MCF 10A (cell line): ENCODE measurements at regions not wholly inside any gene's neighbourhood (a gene's known extent, or its start where the extent isn't known, plus 50 kb on each side); places are given as distances from the start of the nearest gene placed in this dataset.

ENCODE experiments used
- BruUV-seq: library from RNA; stranded (reverse); fragments of 400-500 nt; replicated peaks from 2 replicates; lab custom pipeline; 2021; lab: Mats Ljungman, UMichigan
- CTCF ChIA-PET: fragments of 300-600 bp; sonication (Branson Sonifier 250); formaldehyde crosslinking; extraction: SDS; loops from one replicate; lab custom pipeline; 2021; ENCODE audit warnings: antibody characterized with exemption, inconsistent platforms; lab: Yijun Ruan, JAX
- POLR2A ChIA-PET: fragments of 300-600, 350-650 bp; sonication (Branson Sonifier 250); formaldehyde crosslinking; extraction: SDS; loops from one replicate; lab custom pipeline; 2020; ENCODE audit warnings: antibody characterized with exemption, inconsistent platforms; lab: Yijun Ruan, JAX
- DNase-seq: peaks from one replicate; pipeline ENCODE4 v3.0.0-alpha.2; 2018; ENCODE audit not compliant: unreplicated experiment
- H3K27ac Mint-ChIP-seq: one replicate; pipeline ENCODE4 v1.8.0; 2022; ENCODE audit warnings: mild to moderate bottlenecking, low read depth, mixed read lengths; ENCODE audit not compliant: unreplicated experiment
- H3K27me3 Mint-ChIP-seq: one replicate; pipeline ENCODE4 v1.8.0; 2022; ENCODE audit warnings: mixed read lengths; ENCODE audit not compliant: insufficient read depth, unreplicated experiment
- H3K36me3 Mint-ChIP-seq: one replicate; pipeline ENCODE4 v1.8.0; 2022; ENCODE audit warnings: mild to moderate bottlenecking, moderate library complexity, mixed read lengths; ENCODE audit not compliant: insufficient read depth, unreplicated experiment
- H3K4me1 Mint-ChIP-seq: one replicate; pipeline ENCODE4 v1.8.0; 2022; ENCODE audit warnings: mixed read lengths; ENCODE audit not compliant: insufficient read depth, unreplicated experiment
- H3K4me3 Mint-ChIP-seq: one replicate; pipeline ENCODE4 v1.8.0; 2022; ENCODE audit warnings: mild to moderate bottlenecking, moderate library complexity, mixed read lengths; ENCODE audit not compliant: unreplicated experiment
- H3K9me3 Mint-ChIP-seq: one replicate; pipeline ENCODE4 v1.8.0; 2022; ENCODE audit warnings: mixed read lengths; ENCODE audit not compliant: unreplicated experiment
- intact Hi-C: fragments of 100-400 bp; cut with micrococcal nuclease; formaldehyde crosslinking; loops from 2 replicates; pipeline ENCODE4 v1.14.1; 2022
- TF ChIP-seq, protein P1 (sequence below): fragments of 200-600 bp; IDR thresholded peaks from one replicate; pipeline ENCODE4 v1.8.0; 2022; ENCODE audit warnings: antibody characterized with exemption, mild to moderate bottlenecking; ENCODE audit not compliant: unreplicated experiment

DNA sequence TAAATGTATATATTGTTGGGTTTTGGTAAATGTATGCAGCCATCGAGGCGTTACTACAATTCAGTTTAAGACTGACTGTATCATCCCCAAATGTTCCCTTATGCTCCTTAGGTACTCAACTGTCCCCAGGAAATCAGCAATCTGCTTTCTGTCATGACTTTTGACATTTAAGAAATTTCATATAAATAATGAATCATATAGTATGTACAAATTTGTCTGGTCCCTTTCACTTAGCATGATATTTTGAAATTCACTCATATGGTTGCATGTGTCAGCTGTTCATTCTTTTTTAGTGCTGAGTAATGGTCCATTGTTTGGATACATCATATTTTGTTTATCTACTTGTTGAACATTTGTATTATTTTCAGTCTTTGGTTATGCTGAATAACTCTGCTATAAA, 218.8 kb downstream of the C4orf33 start:
- H3K27me3 Mint-ChIP-seq, result no peaks in the 10 kb centered on the region
- CTCF ChIA-PET, result interaction anchor here (0.6 kb wide), 2 partner anchors 10 to 14 kb away, joined by 3 read pairs; no protein-coding TSS in a partner anchor

DNA sequence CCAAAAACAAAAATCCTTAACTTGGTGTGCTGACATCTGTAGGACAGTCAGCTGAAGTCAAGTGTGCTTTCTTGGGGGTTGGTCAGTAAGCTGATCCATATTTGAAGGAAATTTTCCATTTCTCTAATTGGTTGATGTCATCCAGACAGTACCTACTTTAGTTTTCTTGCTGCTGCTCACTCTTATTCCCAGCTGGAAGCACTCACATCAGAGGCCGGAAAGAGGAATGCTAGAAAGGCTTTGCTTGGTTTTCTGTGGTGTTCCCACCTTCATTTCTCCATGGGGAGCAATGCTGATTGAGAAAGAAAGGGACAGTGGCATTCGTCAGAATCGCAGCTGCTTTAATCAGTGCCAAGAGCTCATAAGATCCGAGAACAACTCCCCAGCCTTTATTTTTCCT, 227.0 kb downstream of the C4orf33 start:
- DNase-seq, result no peak
- Mint-ChIP-seq H3K9me3 (no peaks in the 10 kb centered on the region), H3K4me3 (no peak overlapping the region), H3K27me3 (no peaks in the 10 kb centered on the region), H3K4me1 (no peaks in the 10 kb centered on the region), H3K27ac (no peak overlapping the region), H3K36me3 (no peaks in the 10 kb centered on the region)
- TF ChIP-seq, protein P1, sequence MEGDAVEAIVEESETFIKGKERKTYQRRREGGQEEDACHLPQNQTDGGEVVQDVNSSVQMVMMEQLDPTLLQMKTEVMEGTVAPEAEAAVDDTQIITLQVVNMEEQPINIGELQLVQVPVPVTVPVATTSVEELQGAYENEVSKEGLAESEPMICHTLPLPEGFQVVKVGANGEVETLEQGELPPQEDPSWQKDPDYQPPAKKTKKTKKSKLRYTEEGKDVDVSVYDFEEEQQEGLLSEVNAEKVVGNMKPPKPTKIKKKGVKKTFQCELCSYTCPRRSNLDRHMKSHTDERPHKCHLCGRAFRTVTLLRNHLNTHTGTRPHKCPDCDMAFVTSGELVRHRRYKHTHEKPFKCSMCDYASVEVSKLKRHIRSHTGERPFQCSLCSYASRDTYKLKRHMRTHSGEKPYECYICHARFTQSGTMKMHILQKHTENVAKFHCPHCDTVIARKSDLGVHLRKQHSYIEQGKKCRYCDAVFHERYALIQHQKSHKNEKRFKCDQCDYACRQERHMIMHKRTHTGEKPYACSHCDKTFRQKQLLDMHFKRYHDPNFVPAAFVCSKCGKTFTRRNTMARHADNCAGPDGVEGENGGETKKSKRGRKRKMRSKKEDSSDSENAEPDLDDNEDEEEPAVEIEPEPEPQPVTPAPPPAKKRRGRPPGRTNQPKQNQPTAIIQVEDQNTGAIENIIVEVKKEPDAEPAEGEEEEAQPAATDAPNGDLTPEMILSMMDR, result no peak
- POLR2A ChIA-PET, result no interaction called here
- intact Hi-C loops, result no loop called here
- no TSS peak for BruUV-seq
- CTCF ChIA-PET, result interaction anchor here (0.6 to 0.9 kb wide), 3 partner anchors 16 to 364 kb away, joined by 3 to 4 read pairs (median 3); no protein-coding TSS in a partner anchor

More for the DNA sequence above, 218.8 kb downstream of the C4orf33 start:
- no peaks in the 10 kb centered on the region for H3K9me3 Mint-ChIP-seq
- BruUV-seq, result no TSS peak
- TF ChIP-seq, protein P1, result no peak
- H3K4me1 Mint-ChIP-seq, result no peaks in the 10 kb centered on the region
- POLR2A ChIA-PET, result no interaction called here
- no peak overlapping the region for H3K27ac Mint-ChIP-seq
- no peaks in the 10 kb centered on the region for H3K36me3 Mint-ChIP-seq
- no peak overlapping the region for H3K4me3 Mint-ChIP-seq
- DNase-seq, result no peak
- intact Hi-C loops, result no loop called here

DNA sequence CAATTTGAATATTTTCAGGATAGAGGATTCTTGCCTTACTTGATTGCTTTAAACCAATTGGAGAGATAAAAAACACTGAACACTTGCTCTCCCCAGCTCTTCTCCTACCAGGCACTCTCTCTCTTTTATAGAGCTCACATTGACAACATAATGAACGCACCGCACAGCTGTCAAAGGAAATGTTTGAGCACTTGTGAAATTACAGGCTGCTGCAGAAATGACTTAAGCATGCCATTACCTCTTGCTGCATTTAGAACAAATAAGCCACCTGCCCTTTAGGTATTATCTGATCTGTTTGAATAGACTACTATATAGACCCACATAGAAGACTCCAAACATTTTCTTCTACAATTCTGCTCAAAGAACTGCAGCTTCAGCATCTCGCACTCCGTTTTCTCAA, 227.7 kb downstream of the C4orf33 start:
- intact Hi-C loops, result no loop called here
- Mint-ChIP-seq H3K4me1 (no peaks in the 10 kb centered on the region), H3K36me3 (no peaks in the 10 kb centered on the region), H3K27ac (no peak overlapping the region), H3K9me3 (no peaks in the 10 kb centered on the region), H3K27me3 (no peaks in the 10 kb centered on the region), H3K4me3 (no peak overlapping the region)
- CTCF ChIA-PET, result interaction anchor here (0.9 to 1.0 kb wide), 2 partner anchors 16 to 318 kb away, joined by 3 to 4 read pairs; no protein-coding TSS in a partner anchor
- POLR2A ChIA-PET, result no interaction called here
- no TSS peak for BruUV-seq
- TF ChIP-seq, protein P1, result no peak
- DNase-seq, result no peak

DNA sequence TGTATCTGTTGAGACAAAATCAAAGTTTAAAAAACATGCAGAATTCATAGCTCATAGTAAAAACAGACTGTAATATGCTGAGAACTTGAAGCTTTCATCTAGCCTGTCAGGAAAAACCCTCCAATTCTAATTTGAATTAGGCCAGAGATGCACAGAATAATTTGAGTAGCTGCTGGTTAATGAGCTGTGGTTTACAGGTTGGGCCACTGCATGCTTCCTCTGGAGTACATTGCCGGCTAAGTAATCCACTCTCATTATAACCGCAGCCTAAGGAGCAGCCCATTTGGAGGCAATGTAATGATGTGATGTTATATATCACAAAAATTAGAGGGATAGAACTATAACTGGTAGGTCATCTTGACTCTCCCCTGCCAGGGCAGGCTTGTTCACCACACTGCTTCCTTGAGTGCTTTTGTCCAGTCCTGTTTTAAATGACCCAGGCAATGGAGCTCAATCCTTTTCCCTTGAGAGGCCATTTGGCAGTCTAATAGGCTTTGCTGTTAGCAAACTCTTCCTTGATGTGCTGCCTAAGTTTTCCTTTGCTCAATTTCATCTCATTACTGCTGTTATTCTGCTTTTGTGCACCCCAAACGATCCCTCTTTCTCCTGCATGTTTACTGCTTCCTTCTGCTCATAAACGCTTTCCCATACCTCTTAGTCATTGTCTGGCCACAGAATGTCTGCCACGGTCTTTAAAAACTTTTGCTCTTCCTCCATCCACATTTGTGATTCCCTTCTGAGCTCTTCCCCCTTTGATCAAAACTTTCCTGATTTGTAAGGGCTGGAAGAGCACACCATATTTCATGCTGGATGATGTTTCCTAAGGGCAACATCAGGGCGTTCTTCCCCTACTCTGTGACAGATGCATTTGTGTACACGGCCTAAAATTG, 230.9 kb downstream of the C4orf33 start:
- Mint-ChIP-seq H3K9me3 (no peaks in the 10 kb centered on the region), H3K27ac (no peak overlapping the region), H3K4me3 (no peak overlapping the region), H3K36me3 (no peaks in the 10 kb centered on the region), H3K27me3 (no peaks in the 10 kb centered on the region), H3K4me1 (no peaks in the 10 kb centered on the region)
- ChIA-PET POLR2A (no interaction called here), CTCF (interaction anchor here (0.7 to 1.0 kb wide), 4 partner anchors 16 to 92 kb away, joined by 3 to 5 read pairs (median 4); no protein-coding TSS in a partner anchor)
- TF ChIP-seq, protein P1, result no peak
- DNase-seq, result no peak
- intact Hi-C loops, result no loop called here
- BruUV-seq, result no TSS peak
